Neural cell (in vitro differentiated cells): ENCODE measurements at regions not wholly inside any gene's neighbourhood (a gene's known extent, or its start where the extent isn't known, plus 50 kb on each side); places are given as distances from the start of the nearest gene placed in this dataset.

Source experiments
- H2AFZ ChIP-seq: fragments of 200-600, 300-800 bp; sonication (generic), shearing (Covaris generic); 2 replicates; pipeline ENCODE4 v1.6.0; 2014; ENCODE audit warnings: low read depth, mild to moderate bottlenecking, antibody characterized with exemption, low read length, moderate library complexity
- H3F3A ChIP-seq: fragments of 200-600 bp; shearing (Covaris generic); 2 replicates; pipeline ENCODE4 v1.6.1; 2016; ENCODE audit warnings: mild to moderate bottlenecking, moderate library complexity, mixed read lengths, antibody characterized with exemption, low read length; ENCODE audit not compliant: insufficient read depth, poor library complexity, severe bottlenecking
- H3K27ac ChIP-seq: fragments of 200-600, 300-800 bp; sonication (generic), shearing (Covaris generic); 2 replicates; pipeline ENCODE4 v1.5.1; 2014; ENCODE audit warnings: mild to moderate bottlenecking, low read length, moderate library complexity
- H3K27me3 ChIP-seq: fragments of 300-800, 200-600 bp; sonication (generic), shearing (Covaris generic); 2 replicates; pipeline ENCODE4 v1.6.0; 2014; ENCODE audit warnings: mild to moderate bottlenecking, low read depth, low read length, moderate library complexity; ENCODE audit not compliant: insufficient read depth
- H3K36me3 ChIP-seq: fragments of 300-800, 200-600 bp; sonication (generic), shearing (Covaris generic); 2 replicates; pipeline ENCODE4 v1.5.1; 2014; ENCODE audit warnings: mild to moderate bottlenecking, antibody characterized with exemption, low read length, moderate library complexity; ENCODE audit not compliant: insufficient read depth
- H3K4me2 ChIP-seq: fragments of 300-800, 200-600 bp; sonication (generic), shearing (Covaris generic); 2 replicates; pipeline ENCODE4 v1.6.0; 2014; ENCODE audit warnings: mild to moderate bottlenecking, low read length
- H3K4me3 ChIP-seq: fragments of 300-800, 200-600 bp; sonication (generic), shearing (Covaris generic); 2 replicates; pipeline ENCODE4 v1.5.1; 2014; ENCODE audit warnings: mild to moderate bottlenecking, low read length, moderate library complexity
- H3K79me2 ChIP-seq: fragments of 200-600 bp; shearing (Covaris generic); replicated peaks from 2 replicates; pipeline ENCODE4 v1.6.0; 2014; ENCODE audit warnings: mild to moderate bottlenecking, low read length, moderate library complexity; ENCODE audit not compliant: insufficient read depth
- H3K9ac ChIP-seq: fragments of 300-800, 200-600 bp; sonication (generic), shearing (Covaris generic); 2 replicates; pipeline ENCODE4 v1.6.1; 2016; ENCODE audit warnings: mild to moderate bottlenecking, low read length, mixed read lengths
- H3K9me2 ChIP-seq: fragments of 200-600 bp; shearing (Covaris generic); 2 replicates; pipeline ENCODE4 v1.6.1; 2016; ENCODE audit warnings: mild to moderate bottlenecking, low read length, mixed read lengths; ENCODE audit not compliant: insufficient read depth
- H3K9me3 ChIP-seq: fragments of 200-600, 300-800 bp; sonication (generic), shearing (Covaris generic); 2 replicates; pipeline ENCODE4 v1.6.1; 2016; ENCODE audit warnings: mild to moderate bottlenecking, mixed run types, low read length, moderate library complexity, mixed read lengths
- H4K20me1 ChIP-seq: fragments of 200-600 bp; shearing (Covaris generic); 2 replicates; pipeline ENCODE4 v1.6.1; 2016; ENCODE audit warnings: mild to moderate bottlenecking, mixed run types; ENCODE audit not compliant: insufficient read depth
- EP300 ChIP-seq: fragments of 450-650 bp; conservative IDR thresholded peaks from 2 replicates; pipeline ENCODE4 v1.6.1; 2014; ENCODE audit warnings: antibody characterized with exemption, mild to moderate bottlenecking, moderate library complexity; ENCODE audit not compliant: poor library complexity, severe bottlenecking
- EZH2 ChIP-seq: fragments of 200-600, 300-800 bp; shearing (Covaris generic), sonication (generic); IDR thresholded peaks from 2 replicates; pipeline ENCODE4 v1.6.1; 2014; ENCODE audit warnings: antibody characterized with exemption, low read length, borderline replicate concordance, mild to moderate bottlenecking; ENCODE audit not compliant: insufficient read depth, poor library complexity, severe bottlenecking
- MXI1 ChIP-seq: fragments of 450-650 bp; conservative IDR thresholded peaks from 2 replicates; pipeline ENCODE4 v1.6.1; 2014; ENCODE audit warnings: antibody characterized with exemption, mild to moderate bottlenecking; ENCODE audit not compliant: poor library complexity, severe bottlenecking
- POLR2AphosphoS5 ChIP-seq: IDR thresholded peaks from 2 replicates; pipeline ENCODE4 v1.6.1; 2012
- RAD21 ChIP-seq: fragments of 450-650 bp; conservative IDR thresholded peaks from 2 replicates; pipeline ENCODE4 v1.6.1; 2014; ENCODE audit warnings: antibody characterized with exemption, mild to moderate bottlenecking, moderate library complexity
- SMC3 ChIP-seq: fragments of 450-650 bp; conservative IDR thresholded peaks from 2 replicates; pipeline ENCODE4 v1.6.1; 2014; ENCODE audit warnings: antibody characterized with exemption, mild to moderate bottlenecking, moderate library complexity; ENCODE audit not compliant: poor library complexity
- TAF1 ChIP-seq: IDR thresholded peaks from 2 replicates; pipeline ENCODE4 v1.6.1; 2012; ENCODE audit warnings: low read depth
- TF ChIP-seq, protein P1 (sequence below): fragments of 450-650 bp; IDR thresholded peaks from 2 replicates; pipeline ENCODE4 v1.5.1; 2014; ENCODE audit warnings: antibody characterized with exemption, mild to moderate bottlenecking, moderate library complexity; ENCODE audit not compliant: poor library complexity, severe bottlenecking
- TF ChIP-seq, protein P2 (sequence below): IDR thresholded peaks from 2 replicates; pipeline ENCODE4 v1.6.1; 2012; ENCODE audit warnings: borderline replicate concordance

DNA sequence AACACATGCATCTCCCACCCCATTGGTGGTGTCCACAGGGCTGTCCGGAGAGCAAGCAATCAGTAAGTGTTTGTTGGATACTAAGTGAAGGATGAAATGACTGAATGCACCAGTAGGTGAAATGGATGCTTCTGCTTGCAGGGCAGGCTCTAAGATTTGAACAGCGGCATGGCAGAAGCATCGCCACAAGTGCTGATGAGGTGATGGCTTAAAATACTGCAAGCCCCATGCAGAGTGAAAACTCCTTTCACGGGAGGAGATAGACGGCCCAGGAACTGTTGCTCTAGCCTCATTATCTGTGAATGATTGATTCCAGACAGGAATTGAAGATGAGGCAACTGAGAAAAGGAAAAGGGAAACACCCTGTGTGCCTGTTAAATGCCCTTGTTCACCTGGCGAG, 158.9 kb downstream of the LY86 start:
- Histone ChIP-seq H2AFZ (no peak overlapping the region), H3K79me2 (no peaks in the 10 kb centered on the region), H3K9ac (no peak overlapping the region), H3K9me3 (no peaks in the 10 kb centered on the region), H3K27ac (no peak overlapping the region), H3K27me3 (no peaks in the 10 kb centered on the region), H3F3A (no peaks in the 10 kb centered on the region), H3K4me3 (no peak overlapping the region), H3K4me2 (no peak overlapping the region), H3K36me3 (no peaks in the 10 kb centered on the region), H3K9me2 (no peaks in the 10 kb centered on the region), H4K20me1 (no peaks in the 10 kb centered on the region)
- TF ChIP-seq SMC3, result no peak
- TF ChIP-seq, protein P1, sequence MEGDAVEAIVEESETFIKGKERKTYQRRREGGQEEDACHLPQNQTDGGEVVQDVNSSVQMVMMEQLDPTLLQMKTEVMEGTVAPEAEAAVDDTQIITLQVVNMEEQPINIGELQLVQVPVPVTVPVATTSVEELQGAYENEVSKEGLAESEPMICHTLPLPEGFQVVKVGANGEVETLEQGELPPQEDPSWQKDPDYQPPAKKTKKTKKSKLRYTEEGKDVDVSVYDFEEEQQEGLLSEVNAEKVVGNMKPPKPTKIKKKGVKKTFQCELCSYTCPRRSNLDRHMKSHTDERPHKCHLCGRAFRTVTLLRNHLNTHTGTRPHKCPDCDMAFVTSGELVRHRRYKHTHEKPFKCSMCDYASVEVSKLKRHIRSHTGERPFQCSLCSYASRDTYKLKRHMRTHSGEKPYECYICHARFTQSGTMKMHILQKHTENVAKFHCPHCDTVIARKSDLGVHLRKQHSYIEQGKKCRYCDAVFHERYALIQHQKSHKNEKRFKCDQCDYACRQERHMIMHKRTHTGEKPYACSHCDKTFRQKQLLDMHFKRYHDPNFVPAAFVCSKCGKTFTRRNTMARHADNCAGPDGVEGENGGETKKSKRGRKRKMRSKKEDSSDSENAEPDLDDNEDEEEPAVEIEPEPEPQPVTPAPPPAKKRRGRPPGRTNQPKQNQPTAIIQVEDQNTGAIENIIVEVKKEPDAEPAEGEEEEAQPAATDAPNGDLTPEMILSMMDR, result peak; percentile 18

DNA sequence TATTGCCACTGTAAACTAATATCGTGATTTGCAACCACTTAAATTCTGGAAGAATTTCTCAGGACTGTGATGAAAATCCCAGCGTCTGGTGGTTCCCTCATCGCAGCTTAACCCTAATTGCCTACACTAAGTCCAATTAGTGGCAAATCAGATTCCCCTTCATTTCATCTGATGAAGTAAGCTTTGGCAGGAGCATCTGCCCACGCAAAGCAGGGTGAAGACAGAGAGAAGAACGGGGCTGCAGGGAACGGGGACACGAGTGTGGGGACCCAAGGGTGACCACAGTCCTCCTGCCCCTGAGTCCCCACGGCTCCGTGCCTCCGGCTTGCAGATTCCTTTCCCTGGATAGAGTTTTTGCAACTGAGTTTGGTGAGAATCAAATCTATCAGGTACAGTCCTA, 159.5 kb downstream of the LY86 start:
- H3K27ac ChIP-seq, result no peak overlapping the region
- no peaks in the 10 kb centered on the region for H3F3A ChIP-seq
- H4K20me1 ChIP-seq, result no peaks in the 10 kb centered on the region
- no peaks in the 10 kb centered on the region for H3K36me3 ChIP-seq
- H2AFZ ChIP-seq, result no peak overlapping the region
- no peak overlapping the region for H3K4me2 ChIP-seq
- H3K9me2 ChIP-seq, result no peaks in the 10 kb centered on the region
- no peaks in the 10 kb centered on the region for H3K79me2 ChIP-seq
- no peak overlapping the region for H3K4me3 ChIP-seq
- no peak for TF ChIP-seq MXI1
- TF ChIP-seq, protein P1, result no peak
- TF ChIP-seq TAF1, result no peak
- TF ChIP-seq, protein P2, sequence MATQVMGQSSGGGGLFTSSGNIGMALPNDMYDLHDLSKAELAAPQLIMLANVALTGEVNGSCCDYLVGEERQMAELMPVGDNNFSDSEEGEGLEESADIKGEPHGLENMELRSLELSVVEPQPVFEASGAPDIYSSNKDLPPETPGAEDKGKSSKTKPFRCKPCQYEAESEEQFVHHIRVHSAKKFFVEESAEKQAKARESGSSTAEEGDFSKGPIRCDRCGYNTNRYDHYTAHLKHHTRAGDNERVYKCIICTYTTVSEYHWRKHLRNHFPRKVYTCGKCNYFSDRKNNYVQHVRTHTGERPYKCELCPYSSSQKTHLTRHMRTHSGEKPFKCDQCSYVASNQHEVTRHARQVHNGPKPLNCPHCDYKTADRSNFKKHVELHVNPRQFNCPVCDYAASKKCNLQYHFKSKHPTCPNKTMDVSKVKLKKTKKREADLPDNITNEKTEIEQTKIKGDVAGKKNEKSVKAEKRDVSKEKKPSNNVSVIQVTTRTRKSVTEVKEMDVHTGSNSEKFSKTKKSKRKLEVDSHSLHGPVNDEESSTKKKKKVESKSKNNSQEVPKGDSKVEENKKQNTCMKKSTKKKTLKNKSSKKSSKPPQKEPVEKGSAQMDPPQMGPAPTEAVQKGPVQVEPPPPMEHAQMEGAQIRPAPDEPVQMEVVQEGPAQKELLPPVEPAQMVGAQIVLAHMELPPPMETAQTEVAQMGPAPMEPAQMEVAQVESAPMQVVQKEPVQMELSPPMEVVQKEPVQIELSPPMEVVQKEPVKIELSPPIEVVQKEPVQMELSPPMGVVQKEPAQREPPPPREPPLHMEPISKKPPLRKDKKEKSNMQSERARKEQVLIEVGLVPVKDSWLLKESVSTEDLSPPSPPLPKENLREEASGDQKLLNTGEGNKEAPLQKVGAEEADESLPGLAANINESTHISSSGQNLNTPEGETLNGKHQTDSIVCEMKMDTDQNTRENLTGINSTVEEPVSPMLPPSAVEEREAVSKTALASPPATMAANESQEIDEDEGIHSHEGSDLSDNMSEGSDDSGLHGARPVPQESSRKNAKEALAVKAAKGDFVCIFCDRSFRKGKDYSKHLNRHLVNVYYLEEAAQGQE, result no peak
- TF ChIP-seq RAD21, result no peak
- no peak for TF ChIP-seq EP300
- TF ChIP-seq SMC3, result no peak
- no peak for TF ChIP-seq POLR2AphosphoS5
- no peak for TF ChIP-seq EZH2
- H3K9me3 ChIP-seq, result no peaks in the 10 kb centered on the region
- H3K27me3 ChIP-seq, result no peaks in the 10 kb centered on the region
- no peak overlapping the region for H3K9ac ChIP-seq
